SK-N-SH (cell line): ENCODE measurements at regions not wholly inside any gene's neighbourhood (a gene's known extent, or its start where the extent isn't known, plus 50 kb on each side); places are given as distances from the start of the nearest gene placed in this dataset.

Source experiments
- EZH2phosphoT487 ChIP-seq: fragments of 200-600 bp; sonication (generic); IDR thresholded peaks from 2 replicates; pipeline ENCODE4 v1.6.1; 2017; ENCODE audit warnings: low read depth, mixed run types, mild to moderate bottlenecking, antibody characterized with exemption, moderate library complexity, borderline replicate concordance
- JUND ChIP-seq: IDR thresholded peaks from 2 replicates; pipeline ENCODE4 v1.4.0; 2012
- MXI1 ChIP-seq: IDR thresholded peaks from 2 replicates; pipeline ENCODE4 v1.6.1; 2012; ENCODE audit warnings: mild to moderate bottlenecking, low read depth, low read length, improper control_type of control experiment
- POLR2AphosphoS5 ChIP-seq: IDR thresholded peaks from 2 replicates; pipeline ENCODE4 v1.6.1; 2012; ENCODE audit warnings: low read depth, low read length
- RCOR1 ChIP-seq: fragments of 150-350 bp; IDR thresholded peaks from 2 replicates; pipeline ENCODE4 v1.6.1; 2017; ENCODE audit warnings: antibody characterized with exemption, low read length
- RXRA ChIP-seq: IDR thresholded peaks from 2 replicates; pipeline ENCODE4 v1.4.0; 2012; ENCODE audit warnings: low read depth, mild to moderate bottlenecking, borderline replicate concordance
- TEAD4 ChIP-seq: IDR thresholded peaks from 2 replicates; pipeline ENCODE4 v1.4.0; 2012; ENCODE audit warnings: mild to moderate bottlenecking, borderline replicate concordance; ENCODE audit not compliant: insufficient read depth
- TF ChIP-seq, protein P1 (sequence below): fragments of 200-600 bp; sonication (generic); IDR thresholded peaks from 2 replicates; pipeline ENCODE4 v1.6.1; 2017; ENCODE audit warnings: antibody characterized with exemption, mild to moderate bottlenecking, moderate library complexity

DNA sequence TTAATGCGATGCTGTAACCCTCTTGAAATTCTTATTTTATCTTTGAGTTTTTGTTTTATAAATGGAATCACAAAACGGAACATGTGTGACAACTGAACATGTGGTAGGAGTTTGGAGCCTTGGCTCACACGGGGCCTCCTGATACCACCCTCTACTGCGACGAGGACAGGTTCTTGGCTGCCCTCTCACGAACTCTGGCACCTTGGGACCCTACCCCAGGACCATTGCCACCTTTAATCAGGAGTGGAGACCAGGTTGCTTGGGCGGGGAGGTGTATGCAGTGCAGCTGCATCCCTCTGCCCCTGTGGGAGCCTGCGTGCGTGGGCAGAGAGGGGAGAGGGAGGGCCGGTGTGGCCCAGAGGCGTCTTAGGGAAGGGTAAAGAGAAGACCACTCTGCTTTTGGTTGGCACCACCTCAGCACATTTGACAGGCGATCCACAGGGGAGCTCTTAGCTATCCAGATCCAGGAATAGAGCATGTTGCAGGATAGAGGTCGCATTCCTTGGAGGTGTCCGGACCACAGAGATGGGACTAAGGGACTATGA is 753.9 kb upstream of the PTPRD start:
- no peak for TF ChIP-seq RXRA
- TF ChIP-seq EZH2phosphoT487: no peak
- no peak for TF ChIP-seq MXI1
- no peak for TF ChIP-seq POLR2AphosphoS5
- TF ChIP-seq TEAD4: no peak
- TF ChIP-seq, protein P1, sequence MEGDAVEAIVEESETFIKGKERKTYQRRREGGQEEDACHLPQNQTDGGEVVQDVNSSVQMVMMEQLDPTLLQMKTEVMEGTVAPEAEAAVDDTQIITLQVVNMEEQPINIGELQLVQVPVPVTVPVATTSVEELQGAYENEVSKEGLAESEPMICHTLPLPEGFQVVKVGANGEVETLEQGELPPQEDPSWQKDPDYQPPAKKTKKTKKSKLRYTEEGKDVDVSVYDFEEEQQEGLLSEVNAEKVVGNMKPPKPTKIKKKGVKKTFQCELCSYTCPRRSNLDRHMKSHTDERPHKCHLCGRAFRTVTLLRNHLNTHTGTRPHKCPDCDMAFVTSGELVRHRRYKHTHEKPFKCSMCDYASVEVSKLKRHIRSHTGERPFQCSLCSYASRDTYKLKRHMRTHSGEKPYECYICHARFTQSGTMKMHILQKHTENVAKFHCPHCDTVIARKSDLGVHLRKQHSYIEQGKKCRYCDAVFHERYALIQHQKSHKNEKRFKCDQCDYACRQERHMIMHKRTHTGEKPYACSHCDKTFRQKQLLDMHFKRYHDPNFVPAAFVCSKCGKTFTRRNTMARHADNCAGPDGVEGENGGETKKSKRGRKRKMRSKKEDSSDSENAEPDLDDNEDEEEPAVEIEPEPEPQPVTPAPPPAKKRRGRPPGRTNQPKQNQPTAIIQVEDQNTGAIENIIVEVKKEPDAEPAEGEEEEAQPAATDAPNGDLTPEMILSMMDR: no peak
- no peak for TF ChIP-seq JUND
- no peak for TF ChIP-seq RCOR1
